ENCODE measurements at regions not wholly inside any gene's neighbourhood (a gene's known extent, or its start where the extent isn't known, plus 50 kb on each side); places are given as distances from the start of the nearest gene placed in this dataset.

GRCh38 chr1:163875927-163876320 lies 554.2 kb downstream of the NUF2 start:
- peak in 1 of 2 donors; percentile 48 for DNase-seq (ENCODE audit: low read depth in 2 of 2)

DNA sequence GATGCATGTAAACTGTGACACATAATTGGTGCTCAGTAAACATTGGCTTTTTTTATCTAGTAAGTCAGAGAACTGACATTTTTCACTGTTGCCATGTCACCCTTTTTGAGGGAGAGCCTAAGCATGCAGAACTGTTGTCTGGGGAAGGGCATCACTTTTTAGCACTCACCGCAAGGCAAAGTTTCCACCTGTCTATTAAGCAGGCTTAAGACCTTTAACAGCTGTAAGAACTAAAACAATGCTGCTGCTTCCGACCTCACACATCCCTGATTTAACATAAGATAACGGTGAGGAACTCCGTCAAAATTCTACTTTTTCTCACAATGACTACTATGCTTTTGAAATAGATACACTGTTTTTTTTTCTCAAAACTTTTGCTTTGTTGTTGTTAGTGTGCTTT lies 554.8 kb downstream of the NUF2 start:
- DNase-seq (ENCODE audit: low read depth in 2 of 2), result peak in 1 of 2 donors; percentile 80

GRCh38 chr1:163877016-163877415 lies 555.3 kb downstream of the NUF2 start:
- DNase-seq (ENCODE audit: low read depth in 2 of 2), result no peak

GRCh38 chr1:163885510-163885909 lies 563.8 kb downstream of the NUF2 start:
- no peak for DNase-seq (ENCODE audit: low read depth in 2 of 2)

DNA sequence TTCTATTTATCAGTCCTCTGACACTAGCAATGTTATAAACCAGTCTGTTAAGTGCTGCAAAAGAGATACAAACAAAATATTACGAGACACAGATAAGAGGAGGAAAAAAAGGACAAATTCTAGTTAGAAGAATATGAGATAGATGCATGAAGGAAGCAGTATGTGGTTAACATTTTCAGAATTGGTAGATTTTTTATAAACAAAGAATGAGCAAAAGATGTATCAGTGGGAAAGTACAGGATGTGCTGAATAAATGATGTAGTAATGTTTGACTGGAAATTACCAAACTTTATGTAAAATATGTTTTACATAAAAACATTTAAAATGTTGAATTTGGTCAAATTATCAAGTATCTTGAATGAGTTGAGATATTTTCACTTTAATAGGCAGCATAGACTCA lies 574.2 kb downstream of the NUF2 start:
- DNase-seq (ENCODE audit: low read depth in 2 of 2), result no peak

DNA sequence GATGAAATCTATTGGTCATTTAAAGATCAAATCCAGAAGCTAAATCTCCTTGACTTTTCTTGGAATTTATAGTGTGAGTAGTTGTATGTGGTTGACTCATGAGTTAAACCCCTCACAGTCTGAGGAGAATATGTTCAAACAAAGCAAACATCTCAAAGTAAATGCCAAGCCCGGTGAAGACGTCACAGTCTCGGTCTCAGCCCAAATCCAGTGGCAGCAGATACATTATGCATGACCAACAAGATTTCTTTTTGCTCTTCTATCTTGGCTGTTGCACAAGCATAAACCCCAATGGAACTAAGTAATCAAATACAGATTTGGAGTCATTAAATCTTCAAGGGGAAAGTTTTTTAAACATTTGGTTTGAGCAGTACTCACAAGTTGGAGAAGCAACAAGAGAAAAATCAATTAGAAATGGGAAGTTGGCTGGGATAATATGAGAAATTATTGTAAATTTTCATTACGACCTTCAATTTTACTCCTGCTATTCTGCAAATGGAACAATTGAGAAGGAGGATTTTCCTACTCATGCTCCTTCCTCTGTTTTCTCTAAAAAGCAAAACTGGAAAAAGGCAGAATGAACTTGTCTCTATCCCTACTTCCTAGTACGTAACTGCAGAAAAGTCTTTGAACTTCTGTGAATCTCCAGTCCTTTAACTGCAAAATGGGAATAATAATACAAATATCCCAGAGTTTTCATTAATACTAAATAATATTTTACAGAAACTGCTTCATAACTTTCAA lies 575.8 kb downstream of the NUF2 start:
- DNase-seq (ENCODE audit: low read depth in 2 of 2), result no peak

DNA sequence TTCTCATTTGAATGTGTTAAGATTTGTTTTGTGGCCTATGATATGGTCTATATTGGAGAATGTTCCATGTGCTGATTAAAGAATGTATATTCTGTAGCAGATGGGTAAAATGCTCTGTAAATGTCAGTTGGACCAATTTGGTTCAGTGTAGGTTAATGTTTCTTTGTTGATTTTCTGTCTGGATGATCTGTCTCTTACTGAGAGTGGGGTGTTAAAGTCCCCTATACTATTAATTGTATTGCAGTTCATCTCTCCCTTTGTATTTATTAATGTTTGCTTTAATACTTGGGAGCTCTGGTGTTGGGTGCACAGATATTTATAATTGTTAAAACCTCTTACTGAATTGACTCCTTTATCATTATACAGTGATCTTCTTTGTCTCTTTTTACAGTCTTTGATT lies 584.5 kb downstream of the NUF2 start:
- DNase-seq (ENCODE audit: low read depth in 2 of 2), result no peak

DNA sequence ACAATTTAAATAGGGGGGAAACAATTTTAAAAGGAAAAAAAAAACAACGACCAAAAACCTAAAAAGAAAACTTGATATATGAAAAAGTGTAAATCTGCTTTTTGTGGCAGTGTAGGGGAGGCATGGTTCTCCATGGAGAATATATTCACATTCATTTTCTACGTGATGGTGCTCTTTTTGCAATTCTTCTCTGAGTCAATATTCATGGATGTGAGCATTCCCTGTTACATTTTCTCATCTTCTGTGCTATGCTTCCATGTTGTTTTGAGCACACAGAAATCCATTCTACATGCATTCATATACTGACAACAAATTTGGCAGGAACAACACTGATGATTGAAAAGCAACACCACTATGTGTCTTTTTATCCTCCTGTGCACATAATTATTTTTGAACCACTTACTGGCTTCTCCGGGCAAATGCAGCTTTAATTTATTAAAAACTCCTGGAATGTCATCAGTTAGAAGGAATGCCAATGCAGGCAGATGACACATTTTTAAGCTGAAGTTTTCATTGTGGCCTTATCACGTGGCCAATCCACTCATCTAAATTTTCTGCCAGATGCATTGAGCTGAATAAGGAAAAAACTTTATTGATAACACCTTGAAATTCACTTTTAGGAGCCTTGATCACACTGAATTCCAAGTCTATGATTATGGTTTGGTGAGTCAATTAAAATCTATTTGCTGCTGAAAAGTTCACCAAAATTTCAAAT lies 590.6 kb downstream of the NUF2 start:
- no peak for DNase-seq (ENCODE audit: low read depth in 2 of 2)

- DNase-seq (ENCODE audit: low read depth in 2 of 2), result no peak
Measured at GRCh38 chr1:163914785-163915413, 593.1 kb downstream of the NUF2 start.

DNA sequence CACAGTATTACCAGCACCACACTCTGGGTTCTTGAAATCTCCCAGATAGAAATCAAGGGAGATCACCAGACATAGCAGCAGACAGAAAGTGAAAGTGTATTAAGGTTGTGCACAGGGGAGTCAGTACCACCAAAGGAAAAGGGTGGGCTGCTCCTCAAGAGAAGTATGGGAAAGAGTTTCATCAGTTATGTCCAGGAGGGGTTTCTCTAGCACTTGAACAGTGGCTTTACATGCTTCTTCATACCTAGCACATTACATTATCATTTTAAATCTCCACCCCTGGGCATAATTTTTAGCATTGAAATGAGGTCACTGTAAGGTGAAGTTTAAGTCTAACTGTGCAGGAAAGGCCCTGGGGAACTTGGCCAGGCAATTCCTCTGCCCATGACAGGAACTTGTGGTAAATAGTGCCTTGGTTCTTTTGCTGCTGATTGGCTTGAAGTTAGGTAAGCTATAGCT lies 601.0 kb downstream of the NUF2 start:
- DNase-seq (ENCODE audit: low read depth in 2 of 2), result peak in 1 of 2 donors; percentile 2

GRCh38 chr1:163924041-163924440 lies 602.3 kb downstream of the NUF2 start:
- DNase-seq (ENCODE audit: low read depth in 2 of 2), result no peak

DNA sequence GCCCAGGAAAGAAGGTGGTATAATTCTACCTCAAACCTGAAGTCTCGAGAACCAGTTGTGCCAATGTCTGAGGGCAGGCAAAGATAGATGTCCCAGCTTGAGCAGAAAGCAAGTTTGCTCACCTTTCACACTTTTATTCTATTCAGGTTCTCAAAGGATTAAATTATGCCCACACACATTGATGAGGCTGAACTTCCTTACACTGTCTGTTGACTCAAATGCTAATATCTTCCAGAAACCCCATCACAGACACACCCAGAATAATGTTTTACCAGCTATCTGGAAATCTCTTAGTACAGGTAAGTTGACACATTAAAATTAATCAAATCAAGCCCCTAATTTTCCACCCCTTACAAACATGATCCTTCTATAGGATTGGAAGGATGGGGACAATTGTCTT lies 605.7 kb downstream of the NUF2 start:
- no peak for DNase-seq (ENCODE audit: low read depth in 2 of 2)

DNA sequence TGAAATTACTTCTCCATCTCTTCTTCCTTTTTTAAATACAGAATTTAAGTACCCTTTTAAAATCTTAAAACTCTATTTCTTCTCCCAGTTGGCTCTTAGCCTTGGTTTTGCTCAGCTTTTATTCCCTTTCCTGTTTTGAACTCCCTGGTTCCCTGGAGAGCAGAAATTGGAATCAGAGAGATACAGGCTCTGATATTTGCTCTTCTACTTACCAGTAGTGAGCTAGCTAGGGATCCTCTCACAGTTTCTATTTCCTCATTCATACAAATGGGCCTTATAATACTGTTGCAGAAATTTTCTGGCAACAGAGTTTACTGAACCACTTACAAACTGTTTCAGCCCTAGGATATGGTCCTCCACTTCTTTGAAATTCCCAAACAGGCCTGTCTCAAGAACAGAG lies 606.3 kb downstream of the NUF2 start:
- DNase-seq (ENCODE audit: low read depth in 2 of 2), result no peak

GRCh38 chr1:163928651-163929050 lies 606.9 kb downstream of the NUF2 start:
- DNase-seq (ENCODE audit: low read depth in 2 of 2), result peak in 1 of 2 donors; percentile 22

DNA sequence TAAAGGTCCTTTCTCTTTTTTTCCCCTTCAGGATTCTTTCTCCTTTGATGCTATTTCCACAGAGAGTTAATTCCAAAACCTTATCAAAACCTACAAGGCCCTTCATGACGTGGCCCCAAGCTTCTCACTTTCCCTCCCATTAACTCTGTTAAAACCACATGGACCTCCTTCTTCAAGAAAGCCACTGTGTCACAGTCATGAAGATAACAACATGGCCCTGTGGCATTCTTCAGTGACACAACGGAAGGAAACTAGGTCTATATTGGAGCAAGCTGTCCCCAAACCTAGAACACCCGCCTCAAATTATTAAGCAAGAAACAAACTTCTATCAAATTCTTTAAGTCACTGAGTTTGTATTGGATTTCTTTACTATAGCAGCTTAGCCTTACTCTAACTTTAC lies 611.1 kb downstream of the NUF2 start:
- no peak for DNase-seq (ENCODE audit: low read depth in 2 of 2)

DNA sequence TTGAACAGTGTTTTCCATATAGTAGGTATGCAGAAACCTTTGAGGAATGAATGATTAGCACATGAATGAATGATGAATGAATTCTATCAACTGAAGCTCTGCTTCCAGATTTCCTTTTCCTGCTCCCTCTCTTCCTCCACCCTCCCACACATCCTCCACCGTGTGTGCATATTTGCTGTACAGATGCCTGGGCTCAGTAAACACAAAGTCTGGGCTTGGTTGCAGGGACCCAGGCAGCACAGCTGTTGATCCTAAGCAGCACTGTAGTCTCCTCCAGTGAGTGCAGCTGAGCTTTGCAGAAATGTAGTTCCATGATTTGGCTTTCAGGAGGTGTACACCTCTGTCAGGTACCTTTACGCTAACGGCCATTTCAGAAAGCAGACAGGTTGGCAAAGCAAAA lies 611.7 kb downstream of the NUF2 start:
- no peak for DNase-seq (ENCODE audit: low read depth in 2 of 2)

DNA sequence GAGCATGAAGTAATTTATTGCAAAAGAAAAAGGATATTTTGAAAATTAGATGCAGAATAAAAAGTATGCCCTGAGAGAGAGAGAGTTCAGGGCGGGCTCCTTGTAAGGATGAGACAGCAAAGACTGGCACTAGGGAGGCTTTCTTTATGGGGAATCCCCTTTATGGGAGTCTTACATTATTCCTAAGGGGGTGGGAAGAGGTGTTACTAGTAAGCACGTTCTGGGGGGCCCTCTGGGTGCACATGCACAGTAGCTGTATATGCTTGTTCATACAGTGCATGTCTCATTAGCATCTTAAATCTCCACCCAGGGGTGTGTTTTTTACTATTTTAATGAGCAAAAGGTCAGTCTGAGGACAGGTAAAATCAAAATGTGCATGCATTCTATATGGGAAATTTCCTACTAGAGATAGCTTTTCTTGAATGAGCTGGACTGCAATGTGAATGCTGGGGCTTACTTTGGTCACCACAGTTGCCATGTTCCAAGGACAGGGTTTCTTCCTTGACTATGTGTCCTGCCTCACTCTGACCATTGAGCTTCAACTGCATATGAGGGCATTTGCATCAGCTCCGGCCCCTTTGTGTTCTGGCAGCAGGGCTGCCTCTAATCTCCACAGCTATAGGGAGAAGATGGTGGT lies 614.1 kb downstream of the NUF2 start:
- DNase-seq (ENCODE audit: low read depth in 2 of 2), result no peak

GRCh38 chr1:163959622-163960021 lies 599.4 kb upstream of the PBX1 start:
- DNase-seq (ENCODE audit: low read depth in 2 of 2), result no peak

- no peak for DNase-seq (ENCODE audit: low read depth in 2 of 2)
Measured at GRCh38 chr1:163970151-163970550, 588.8 kb upstream of the PBX1 start.

GRCh38 chr1:163970699-163971098 lies 588.3 kb upstream of the PBX1 start:
- DNase-seq (ENCODE audit: low read depth in 2 of 2), result no peak

DNA sequence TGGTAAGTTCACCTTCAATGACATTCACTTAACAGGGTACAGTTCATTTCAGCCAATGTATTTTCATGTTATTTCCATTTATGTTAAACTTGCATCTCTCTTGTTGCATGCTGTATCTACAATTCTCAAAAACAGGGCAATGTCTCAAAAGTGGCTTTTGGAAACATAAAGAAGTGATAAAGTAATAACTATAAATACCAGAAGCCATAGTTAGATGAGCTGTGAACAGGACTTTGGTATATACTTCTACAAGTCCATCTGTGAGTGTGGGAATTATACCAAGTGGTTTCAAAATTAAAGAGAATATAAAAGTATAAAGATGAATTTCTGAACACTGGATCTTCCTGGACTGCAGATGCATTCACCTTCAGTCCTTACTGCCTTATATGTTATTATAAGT lies 585.4 kb upstream of the PBX1 start:
- no peak for DNase-seq (ENCODE audit: low read depth in 2 of 2)

GRCh38 chr1:163974120-163974519 lies 584.9 kb upstream of the PBX1 start:
- DNase-seq (ENCODE audit: low read depth in 2 of 2), result no peak

Measured in lung microvascular endothelial cell (primary cell).